Osteocyte (in vitro differentiated cells): ENCODE measurements at regions not wholly inside any gene's neighbourhood (a gene's known extent, or its start where the extent isn't known, plus 50 kb on each side); places are given as distances from the start of the nearest gene placed in this dataset.

Source experiments
- DNase-seq: peaks from one replicate; pipeline ENCODE4 v3.0.0; 2021; ENCODE audit warnings: mixed read lengths; ENCODE audit not compliant: unreplicated experiment; ENCODE audit errors: extremely low spot score
- H3K27ac Mint-ChIP-seq: one replicate; pipeline ENCODE4 v1.8.0; 2021; ENCODE audit warnings: mild to moderate bottlenecking, mixed read lengths; ENCODE audit not compliant: unreplicated experiment
- H3K27me3 Mint-ChIP-seq: one replicate; pipeline ENCODE4 v1.8.0; 2021; ENCODE audit warnings: mixed read lengths; ENCODE audit not compliant: unreplicated experiment
- H3K36me3 Mint-ChIP-seq: one replicate; pipeline ENCODE4 v1.8.0; 2021; ENCODE audit warnings: mixed read lengths; ENCODE audit not compliant: unreplicated experiment
- H3K4me1 Mint-ChIP-seq: one replicate; pipeline ENCODE4 v1.8.0; 2021; ENCODE audit warnings: mixed read lengths; ENCODE audit not compliant: unreplicated experiment
- H3K4me3 Mint-ChIP-seq: one replicate; pipeline ENCODE4 v1.8.0; 2021; ENCODE audit warnings: mild to moderate bottlenecking, moderate library complexity, mixed read lengths; ENCODE audit not compliant: unreplicated experiment
- H3K9me3 Mint-ChIP-seq: one replicate; pipeline ENCODE4 v1.8.0; 2021; ENCODE audit warnings: mixed read lengths; ENCODE audit not compliant: unreplicated experiment
- CTCF ChIP-seq: fragments of 200-600 bp; sonication (generic); IDR thresholded peaks from 2 replicates; pipeline ENCODE4 v1.5.0; 2021; ENCODE audit warnings: antibody characterized with exemption, mild to moderate bottlenecking, moderate library complexity

DNA sequence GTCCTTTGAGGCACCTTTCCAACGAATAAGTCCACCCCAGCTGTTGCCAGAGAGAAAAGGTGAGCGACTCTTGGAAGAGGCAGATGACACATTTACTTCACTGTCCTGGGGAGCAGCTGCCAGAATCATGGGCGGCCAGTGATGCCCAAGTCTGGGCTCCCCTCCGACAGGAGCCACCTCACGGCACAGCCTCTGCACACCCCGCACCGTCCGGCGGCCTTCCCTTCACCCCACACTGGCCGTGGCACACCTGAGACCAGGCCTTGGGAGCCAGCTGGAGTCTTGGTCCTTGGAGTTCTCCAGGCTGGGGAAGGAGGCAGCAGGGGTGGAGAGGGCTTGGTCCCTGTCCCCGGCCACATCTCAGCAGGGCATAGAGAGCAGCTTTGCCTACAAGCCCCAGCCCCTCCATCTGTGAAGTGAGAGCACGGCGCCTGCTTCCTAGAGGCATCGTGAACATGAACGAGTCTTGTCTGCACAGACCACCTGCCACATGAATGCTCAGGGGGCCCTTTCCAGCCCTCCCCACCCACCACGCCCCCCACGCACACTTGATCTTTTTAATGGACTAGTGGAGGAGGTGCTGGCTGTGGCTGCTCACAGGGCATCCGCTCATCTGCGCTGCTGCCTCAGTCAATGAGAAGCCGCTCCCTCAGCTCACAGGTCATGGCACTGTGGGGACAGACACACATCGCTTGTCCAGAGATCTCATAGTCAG, 400.2 kb upstream of the MYT1L start:
- no peak for TF ChIP-seq CTCF
- no peak overlapping the region for H3K4me3 Mint-ChIP-seq
- H3K4me1 Mint-ChIP-seq: no peaks in the 10 kb centered on the region
- no peak for DNase-seq
- H3K27me3 Mint-ChIP-seq: no peaks in the 10 kb centered on the region
- no peaks in the 10 kb centered on the region for H3K36me3 Mint-ChIP-seq
- H3K9me3 Mint-ChIP-seq: peaks cover 8% of the 10 kb centered on the region
- no peak overlapping the region for H3K27ac Mint-ChIP-seq

GRCh38 chr2:2730301-2730833, 399.3 kb upstream of the MYT1L start:
- Mint-ChIP-seq H3K9me3 (peaks cover 8% of the 10 kb centered on the region), H3K4me1 (no peaks in the 10 kb centered on the region), H3K27me3 (no peaks in the 10 kb centered on the region), H3K36me3 (no peaks in the 10 kb centered on the region), H3K4me3 (no peak overlapping the region), H3K27ac (no peak overlapping the region)
- no peak for TF ChIP-seq CTCF
- DNase-seq: no peak

DNA sequence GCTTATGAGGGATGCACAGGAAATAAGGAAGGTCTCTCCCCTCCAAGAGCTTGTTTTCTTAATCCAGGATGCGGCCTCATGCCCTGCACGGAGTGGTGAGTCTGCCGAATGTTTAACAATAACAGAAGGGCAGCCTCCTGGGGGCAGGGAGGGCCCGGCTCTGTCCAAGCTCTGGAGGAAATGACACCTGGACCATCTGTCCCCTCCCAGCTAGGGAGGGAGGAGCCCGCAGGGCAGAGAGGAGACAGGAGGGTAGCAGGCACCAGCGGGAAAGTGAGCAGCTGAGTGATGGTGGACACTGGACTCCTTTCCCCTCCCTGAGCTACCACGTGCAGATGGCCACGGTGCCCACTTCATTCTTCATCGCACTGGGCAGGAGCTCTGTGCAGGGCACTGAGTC, 398.2 kb upstream of the MYT1L start:
- Mint-ChIP-seq H3K4me1 (no peaks in the 10 kb centered on the region), H3K27ac (no peak overlapping the region), H3K36me3 (no peaks in the 10 kb centered on the region), H3K9me3 (peaks cover 8% of the 10 kb centered on the region), H3K4me3 (no peak overlapping the region), H3K27me3 (no peaks in the 10 kb centered on the region)
- no peak for DNase-seq
- no peak for TF ChIP-seq CTCF

DNA sequence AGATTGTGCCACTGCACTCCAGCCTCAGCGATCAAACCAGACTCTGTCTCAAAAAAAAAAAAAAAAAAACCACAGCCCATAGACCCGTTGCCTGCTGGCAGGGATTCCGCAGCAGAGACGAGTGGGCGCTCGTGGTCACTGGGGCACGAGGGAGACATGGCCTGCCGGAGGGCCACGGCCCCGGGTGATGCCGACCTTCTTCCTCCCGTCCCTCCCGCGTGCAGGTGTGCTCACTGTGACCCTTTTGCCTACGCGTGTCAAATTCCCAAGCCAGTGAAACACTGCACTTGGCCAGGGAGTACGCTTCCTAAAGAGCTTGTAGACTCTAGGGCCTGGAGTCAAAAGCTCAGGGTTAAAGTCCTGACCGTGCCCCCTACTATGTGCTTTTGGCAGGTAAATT, 397.6 kb upstream of the MYT1L start:
- Mint-ChIP-seq H3K27ac (no peak overlapping the region), H3K36me3 (no peaks in the 10 kb centered on the region), H3K27me3 (no peaks in the 10 kb centered on the region), H3K4me3 (no peak overlapping the region), H3K4me1 (no peaks in the 10 kb centered on the region), H3K9me3 (peaks cover 8% of the 10 kb centered on the region)
- TF ChIP-seq CTCF: no peak
- DNase-seq: no peak

DNA sequence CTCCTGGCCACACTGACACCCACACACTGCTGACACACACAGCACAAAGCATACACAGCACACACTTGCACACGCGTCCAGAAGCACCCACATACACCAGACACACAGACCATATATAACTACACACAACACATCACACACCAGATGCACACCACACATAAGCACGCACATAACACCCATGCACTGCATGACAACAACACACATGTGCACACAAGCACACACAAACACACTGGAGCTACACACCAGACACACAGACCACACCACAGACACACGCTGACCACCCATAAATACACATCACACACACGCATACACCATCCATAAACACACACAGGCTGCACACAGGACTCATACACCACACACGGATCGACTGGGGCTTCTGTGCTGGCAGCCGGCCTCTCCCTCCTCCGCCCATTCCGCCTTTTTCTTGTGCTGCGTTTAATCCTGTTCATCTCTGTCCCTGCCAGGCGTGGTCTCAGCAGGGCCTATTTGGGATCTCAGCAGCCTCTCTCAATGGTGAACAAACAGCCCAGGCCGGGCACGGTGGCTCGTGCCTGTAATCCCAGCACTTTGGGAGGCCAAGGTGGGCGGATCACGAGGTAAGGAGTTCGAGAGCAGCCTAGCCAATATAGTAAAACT, 396.9 kb upstream of the MYT1L start:
- no peak for DNase-seq
- Mint-ChIP-seq H3K9me3 (peaks cover 5% of the 10 kb centered on the region), H3K27me3 (no peaks in the 10 kb centered on the region), H3K4me1 (no peaks in the 10 kb centered on the region), H3K4me3 (no peak overlapping the region), H3K36me3 (no peaks in the 10 kb centered on the region), H3K27ac (no peak overlapping the region)
- TF ChIP-seq CTCF: no peak
